ENCODE measurements at regions not wholly inside any gene's neighbourhood (a gene's known extent, or its start where the extent isn't known, plus 50 kb on each side); places are given as distances from the start of the nearest gene placed in this dataset.

DNA sequence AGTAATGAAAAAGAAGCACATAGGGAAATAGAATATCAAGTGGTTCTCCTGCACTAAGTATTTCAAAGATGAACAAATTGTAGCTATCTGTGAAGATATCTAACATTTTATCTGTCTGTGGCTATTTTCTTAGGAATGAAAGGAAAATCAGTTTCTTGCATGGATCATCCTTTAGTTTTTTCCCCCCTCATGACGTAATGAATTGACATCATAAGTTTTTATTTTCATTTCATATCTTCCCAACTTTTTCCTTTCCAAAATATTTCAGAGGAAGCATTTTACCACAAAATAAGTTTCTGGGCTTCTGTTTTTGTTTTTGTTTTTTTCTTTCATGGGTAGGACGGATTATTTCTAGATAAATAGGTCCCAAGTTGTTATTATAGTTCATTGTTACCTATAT lies 996.6 kb downstream of the TMEM121 start:
- TF ChIP-seq, protein P1, sequence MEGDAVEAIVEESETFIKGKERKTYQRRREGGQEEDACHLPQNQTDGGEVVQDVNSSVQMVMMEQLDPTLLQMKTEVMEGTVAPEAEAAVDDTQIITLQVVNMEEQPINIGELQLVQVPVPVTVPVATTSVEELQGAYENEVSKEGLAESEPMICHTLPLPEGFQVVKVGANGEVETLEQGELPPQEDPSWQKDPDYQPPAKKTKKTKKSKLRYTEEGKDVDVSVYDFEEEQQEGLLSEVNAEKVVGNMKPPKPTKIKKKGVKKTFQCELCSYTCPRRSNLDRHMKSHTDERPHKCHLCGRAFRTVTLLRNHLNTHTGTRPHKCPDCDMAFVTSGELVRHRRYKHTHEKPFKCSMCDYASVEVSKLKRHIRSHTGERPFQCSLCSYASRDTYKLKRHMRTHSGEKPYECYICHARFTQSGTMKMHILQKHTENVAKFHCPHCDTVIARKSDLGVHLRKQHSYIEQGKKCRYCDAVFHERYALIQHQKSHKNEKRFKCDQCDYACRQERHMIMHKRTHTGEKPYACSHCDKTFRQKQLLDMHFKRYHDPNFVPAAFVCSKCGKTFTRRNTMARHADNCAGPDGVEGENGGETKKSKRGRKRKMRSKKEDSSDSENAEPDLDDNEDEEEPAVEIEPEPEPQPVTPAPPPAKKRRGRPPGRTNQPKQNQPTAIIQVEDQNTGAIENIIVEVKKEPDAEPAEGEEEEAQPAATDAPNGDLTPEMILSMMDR (IDR thresholded peaks at IDR 0.05; ENCODE audit: low read depth, low read length, poor library complexity, severe bottlenecking), result no peak
- TF ChIP-seq EZH2phosphoT487 (IDR thresholded peaks at IDR 0.05; ENCODE audit: borderline replicate concordance, low read length), result no peak

All from DOHH2 (cell line).